GM18951 (cell line): ENCODE measurements at regions not wholly inside any gene's neighbourhood (a gene's known extent, or its start where the extent isn't known, plus 50 kb on each side); places are given as distances from the start of the nearest gene placed in this dataset.

ENCODE experiments used
- POLR2A ChIP-seq: IDR thresholded peaks from 4 replicates; pipeline ENCODE4 v1.6.1; 2011; ENCODE audit warnings: mild to moderate bottlenecking; ENCODE audit not compliant: insufficient read length, insufficient read depth; ENCODE audit errors: extremely low read depth
- in situ Hi-C: fragments of 300-500 bp; cut with MboI; formaldehyde crosslinking; loops from one replicate; pipeline ENCODE4 v1.12.0; 2022; ENCODE audit warnings: low sequenced_read_pairs, mixed read lengths, inconsistent platforms; ENCODE audit not compliant: unreplicated experiment

DNA sequence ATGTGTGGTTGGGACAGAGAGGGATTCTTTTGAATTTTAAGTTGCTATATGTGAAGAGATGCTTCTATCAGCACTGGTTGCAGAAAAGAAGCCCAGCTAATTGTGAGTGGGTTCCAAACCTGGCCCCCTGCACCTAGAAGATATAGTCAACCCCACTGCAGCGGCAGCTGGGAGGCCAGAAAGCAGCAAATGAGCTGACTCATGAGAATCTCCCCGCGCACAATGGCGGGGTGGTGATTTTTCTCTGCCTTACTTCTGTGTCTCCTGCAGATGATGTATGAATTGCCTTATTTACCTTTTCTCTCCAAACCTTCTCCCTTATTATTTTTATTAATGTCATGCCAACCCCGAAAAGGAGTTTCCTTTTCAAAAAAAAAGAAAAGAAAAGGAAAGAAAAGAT, 89.7 kb downstream of the MAF start:
- in situ Hi-C loops = no loop called here
- TF ChIP-seq POLR2A = no peak

DNA sequence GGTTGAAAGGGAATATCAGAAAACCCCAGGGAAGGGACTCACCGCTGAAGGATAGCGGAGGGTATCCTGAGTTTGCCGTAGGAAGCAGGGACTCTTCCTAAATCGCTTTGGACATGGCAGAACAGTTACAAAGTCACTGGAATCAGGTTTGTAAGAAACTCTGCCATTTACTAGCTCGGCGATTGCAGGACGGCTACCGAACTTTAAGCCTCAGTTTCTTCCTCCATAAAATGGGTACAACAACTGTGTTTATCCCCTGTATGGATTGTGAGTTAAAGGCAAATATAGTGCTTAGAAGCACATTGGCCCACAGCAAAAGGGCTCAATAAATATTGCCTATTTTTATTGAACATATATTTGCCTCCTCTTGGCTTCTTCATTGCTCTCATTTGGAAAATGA, 90.6 kb downstream of the MAF start:
- no peak for TF ChIP-seq POLR2A
- in situ Hi-C loops = no loop called here

DNA sequence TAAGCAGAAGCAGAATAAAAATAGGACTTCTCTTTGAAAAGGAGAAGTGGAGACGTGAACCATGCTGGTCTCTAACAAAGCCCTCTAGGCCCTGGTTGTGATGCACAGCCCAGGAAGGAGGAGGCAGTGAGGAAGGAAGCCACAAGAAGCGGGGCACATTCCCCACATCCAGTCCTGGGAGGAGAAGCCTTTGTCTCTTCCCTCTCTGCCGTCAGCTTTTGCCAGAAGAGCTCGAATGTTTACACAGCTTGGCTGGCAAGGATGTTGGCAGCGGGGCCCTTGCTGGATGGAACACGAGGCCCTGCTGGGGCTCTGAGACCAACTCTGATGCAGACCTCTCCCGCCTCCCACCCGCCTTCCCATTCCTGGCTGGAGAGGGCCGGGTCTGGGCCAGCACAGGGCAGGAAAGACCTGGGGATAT, 91.3 kb downstream of the MAF start:
- TF ChIP-seq POLR2A = no peak
- in situ Hi-C loops = no loop called here

DNA sequence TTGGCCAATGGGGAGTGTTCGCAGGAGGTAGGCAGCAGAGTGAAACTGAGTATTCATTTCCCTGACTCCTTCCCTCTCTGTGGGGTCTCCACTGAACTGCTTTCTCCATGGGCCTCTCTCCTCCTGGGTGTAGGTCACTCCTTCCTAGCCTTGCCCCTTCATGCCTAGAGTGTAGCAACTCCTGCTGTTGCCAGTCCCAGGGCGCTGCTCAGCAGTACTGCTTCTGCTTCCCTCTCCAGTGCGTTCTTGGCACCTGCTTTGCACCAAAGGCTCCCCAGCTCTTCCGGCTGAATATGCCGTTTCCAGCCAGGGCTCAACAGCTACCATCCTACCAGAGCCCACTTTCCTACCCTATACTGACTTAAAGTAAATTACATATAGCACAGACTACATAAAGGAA, 92.2 kb downstream of the MAF start:
- in situ Hi-C loops = no loop called here
- no peak for TF ChIP-seq POLR2A

DNA sequence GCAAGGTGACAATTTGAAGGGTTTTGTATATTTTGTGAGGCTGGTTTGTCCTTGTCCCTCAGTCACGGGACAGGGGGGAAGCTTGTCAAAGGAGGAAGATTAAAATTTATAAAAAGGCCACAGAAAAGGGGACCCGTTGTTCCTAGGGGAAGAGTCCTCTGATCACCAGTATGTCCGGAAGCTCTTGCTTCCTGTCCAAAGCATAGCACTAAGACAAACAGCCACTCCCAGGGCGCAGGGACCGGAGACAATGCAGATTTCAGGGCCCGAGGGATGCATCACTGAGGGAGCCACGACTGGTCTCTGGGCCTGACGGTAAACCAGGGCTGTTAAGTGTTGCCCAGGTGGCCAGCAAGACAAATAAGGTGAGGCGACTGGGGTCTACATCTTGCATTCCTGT, 95.2 kb downstream of the MAF start:
- in situ Hi-C loops = no loop called here
- TF ChIP-seq POLR2A = no peak

DNA sequence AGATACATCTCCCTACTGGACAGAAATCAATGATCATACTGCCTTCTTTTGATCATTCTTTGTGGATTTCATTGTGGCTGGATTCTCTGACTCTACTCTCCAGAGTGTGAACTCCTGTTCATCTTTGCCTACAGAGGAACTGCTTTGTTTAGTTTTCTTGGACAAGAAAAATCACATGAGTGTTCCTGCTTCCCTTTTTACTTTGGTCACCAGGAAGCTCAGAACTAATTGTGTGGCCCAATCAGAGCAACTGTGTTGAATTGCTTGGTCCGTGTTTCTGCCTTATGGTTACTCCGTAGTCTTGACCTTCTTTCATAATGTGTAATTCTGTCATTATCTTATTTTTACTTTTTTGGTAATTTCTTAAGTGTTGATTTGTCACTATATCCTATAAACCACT, 97.0 kb downstream of the MAF start:
- in situ Hi-C loops = no loop called here
- no peak for TF ChIP-seq POLR2A

DNA sequence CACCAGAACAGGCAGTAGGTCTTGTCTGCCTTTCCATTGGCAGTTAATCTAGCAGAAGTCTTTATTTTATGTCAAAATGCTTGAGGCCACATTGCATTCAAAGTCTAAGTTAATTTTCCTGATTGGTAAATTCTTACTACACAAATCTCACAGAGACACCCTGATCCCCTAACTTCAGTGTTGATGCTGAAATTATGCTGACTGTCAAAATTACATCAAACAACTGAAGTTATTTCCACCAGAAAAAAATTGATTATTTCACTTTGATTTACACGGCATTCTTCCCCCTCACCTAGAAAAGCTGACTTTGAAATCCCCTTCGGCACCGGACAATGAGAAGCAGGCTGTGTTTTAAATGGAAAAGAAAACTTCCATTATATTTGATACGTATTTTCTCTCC, 99.1 kb downstream of the MAF start:
- in situ Hi-C loops = no loop called here
- no peak for TF ChIP-seq POLR2A

DNA sequence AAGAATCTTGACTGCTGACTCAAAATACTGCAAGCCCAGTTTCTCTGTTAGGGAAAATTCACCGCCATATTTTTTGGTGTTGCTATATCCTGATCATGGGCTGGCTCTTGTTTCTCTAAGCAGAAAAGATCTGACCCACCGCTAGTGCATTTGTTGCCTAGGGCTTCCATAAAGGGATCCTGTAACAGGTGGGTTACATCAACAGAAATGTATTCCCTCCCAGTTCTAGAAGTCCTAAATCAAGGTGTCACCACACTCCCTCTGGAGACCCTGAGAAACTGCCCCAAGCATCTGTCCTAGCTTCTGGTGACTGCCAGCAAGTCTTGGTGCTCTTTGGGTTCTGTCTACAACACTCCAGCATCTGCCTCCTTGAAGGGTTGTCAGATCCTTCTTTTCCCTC, 99.7 kb downstream of the MAF start:
- in situ Hi-C loops = no loop called here
- TF ChIP-seq POLR2A = no peak

DNA sequence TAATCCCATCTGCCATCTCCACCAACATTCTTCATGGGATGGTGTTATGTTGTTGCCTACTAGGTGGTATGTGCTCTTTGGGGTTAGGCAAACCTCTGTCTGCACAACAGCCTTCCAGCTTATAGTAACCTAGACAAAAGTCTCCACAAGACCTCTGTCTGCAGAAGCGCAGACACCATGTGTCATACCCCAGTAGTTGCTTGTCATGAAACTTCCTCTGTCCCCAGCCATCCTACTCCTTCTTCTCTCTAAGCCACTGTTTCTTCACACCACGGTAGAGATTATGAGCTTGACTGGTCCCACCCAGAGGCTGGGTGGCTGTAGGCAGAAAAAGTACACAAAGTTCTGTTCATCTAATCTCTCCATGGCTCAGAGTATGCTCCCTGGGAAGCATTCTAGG, 100.3 kb downstream of the MAF start:
- no peak for TF ChIP-seq POLR2A
- in situ Hi-C loops = no loop called here

DNA sequence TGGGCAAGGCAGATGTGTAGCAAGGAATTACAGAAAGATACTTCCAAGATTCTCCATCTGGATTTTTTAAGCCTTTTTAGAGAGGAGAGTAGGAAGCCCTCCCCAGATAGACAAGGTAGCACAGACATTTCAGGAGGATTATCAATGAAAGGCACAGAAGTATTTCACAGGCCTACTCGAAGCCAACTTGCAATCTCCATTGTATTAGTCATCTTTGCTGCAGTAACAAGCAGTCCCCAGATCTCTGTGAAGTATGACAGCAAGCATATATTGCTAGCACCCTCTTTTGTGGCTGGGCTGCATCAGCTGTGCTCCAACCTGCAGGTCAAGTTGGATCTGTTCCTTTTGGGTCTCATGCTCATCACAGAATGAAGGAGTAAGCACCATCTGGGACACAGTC, 101.6 kb downstream of the MAF start:
- in situ Hi-C loops = no loop called here
- no peak for TF ChIP-seq POLR2A

DNA sequence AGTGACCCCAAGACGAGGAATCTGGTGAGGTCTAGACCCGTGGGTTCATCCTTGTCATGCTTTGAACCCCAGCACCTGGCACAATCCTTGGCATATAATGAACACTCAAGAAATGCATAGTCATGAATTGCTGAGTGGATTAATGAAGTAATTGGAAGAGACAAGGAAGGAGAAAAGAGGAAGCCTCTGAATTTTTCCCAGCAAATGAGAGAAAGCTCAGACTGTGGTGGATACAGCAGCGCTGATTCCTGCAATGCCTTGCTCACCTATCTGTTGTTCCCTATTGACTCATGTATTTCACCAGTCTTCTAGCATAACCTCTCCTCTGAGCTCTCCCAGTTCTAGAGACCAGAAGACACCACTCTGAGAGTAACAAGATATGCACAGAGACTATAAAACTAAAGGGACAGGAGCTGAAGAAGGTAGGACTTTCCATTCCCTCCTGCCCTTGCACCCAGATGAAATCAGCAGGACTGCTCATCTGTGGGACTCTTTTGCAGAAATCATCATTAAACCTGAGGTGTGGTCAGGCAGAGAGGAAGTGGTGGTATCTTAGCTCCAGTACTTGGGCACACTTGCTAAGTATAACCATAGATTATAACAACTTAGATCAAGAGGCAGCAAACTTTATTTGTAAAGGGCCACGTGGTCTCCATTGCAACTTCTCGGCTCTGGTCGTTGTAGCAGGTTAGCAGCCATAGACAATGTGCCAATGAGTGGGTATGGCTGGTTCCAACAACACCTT, 102.8 kb downstream of the MAF start:
- in situ Hi-C loops = no loop called here
- TF ChIP-seq POLR2A = no peak

DNA sequence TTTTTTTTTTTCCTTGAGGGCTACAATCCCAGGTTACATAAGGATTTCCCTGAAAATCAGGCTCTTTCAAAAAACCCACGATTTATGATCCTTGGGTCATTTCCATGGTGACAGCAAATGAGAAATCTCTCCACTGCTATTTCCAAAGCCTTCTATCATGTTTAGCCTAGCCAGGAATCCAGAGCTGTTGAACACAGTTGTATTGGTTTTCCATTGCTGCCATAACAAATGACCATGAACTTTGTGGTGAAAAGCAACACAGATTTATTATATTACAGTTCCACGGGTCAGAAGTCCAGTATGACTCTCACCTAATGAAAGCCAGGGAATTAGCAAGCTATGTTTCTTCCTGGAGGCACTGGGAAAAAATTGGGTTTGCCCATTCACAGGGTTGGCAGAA, 106.6 kb downstream of the MAF start:
- in situ Hi-C loops = no loop called here
- TF ChIP-seq POLR2A = no peak

DNA sequence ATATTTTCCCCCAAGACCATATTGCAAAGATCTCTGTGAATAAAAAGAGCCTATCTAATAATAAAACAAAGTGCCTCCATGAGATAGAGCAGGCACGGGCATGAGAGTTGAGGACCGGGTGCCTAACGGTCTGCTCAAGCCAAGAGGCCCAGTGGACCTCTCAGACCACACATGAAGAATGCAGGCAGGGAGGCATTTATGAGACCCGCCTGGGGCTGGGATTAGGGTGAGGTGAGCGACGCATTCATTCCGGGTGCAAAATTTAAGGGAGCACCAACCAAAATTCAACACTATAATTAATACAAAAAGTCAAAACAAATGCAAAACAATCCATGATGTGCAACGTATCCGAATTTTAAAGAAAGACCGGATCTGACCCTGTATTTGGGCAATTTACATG, 108.5 kb downstream of the MAF start:
- in situ Hi-C loops = no loop called here
- no peak for TF ChIP-seq POLR2A

DNA sequence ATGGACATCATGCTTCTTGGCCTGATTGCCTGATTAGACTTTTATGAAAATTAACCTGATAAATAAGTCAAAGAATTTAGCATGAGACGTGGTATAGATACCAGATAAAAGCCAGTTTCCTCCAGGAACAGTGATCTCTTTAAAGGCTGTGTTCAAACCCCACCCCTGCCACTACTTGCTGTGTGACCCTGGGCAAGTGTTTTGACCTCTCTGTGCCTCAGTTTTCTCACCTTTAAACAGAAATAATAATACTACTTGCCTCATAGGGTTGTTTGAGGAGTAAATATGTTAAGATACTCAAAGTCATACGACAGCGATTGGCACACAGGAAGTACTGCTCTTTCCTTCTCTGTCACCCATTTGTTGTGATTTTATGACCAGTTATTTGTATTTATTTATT, 115.5 kb downstream of the MAF start:
- TF ChIP-seq POLR2A = no peak
- in situ Hi-C loops = no loop called here

DNA sequence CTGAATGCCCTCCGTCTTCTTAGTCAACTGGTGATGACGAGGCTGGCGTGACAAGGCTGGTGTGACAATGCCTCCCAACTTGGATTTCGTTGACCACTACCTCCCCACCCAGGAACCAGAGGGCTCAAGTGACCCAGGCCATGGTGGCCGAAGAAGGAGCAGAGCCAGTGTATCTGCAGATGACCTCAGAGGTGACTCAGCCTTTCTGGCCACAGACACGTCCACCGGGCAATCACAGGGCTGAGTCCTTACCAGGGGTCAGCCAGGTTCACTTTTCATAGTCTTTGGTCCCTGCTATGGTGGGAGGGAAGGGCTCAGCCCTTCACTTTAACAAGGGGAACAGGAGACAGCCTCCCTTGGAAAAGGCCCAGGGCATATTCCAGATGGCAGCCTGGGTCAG, 116.3 kb downstream of the MAF start:
- in situ Hi-C loops = no loop called here

DNA sequence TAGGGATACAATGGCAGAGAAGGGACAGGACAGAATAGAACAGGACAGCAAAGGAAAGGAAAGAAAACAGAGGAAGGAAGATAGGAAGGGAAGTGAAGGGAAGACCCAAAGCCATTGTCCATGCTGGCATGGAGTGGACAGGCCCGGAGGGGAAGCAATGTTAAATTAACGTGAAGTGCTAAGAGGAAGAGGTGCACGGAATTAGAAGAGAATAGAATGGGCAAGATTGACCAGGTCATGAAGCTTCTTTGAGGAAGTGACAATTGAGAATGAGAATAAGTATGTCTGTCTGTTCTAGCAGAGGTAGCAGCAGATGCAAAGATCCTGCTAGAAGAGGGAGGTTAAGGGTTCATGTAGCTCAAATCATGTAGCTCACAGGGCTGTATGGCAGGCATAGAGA, 117.2 kb downstream of the MAF start:
- in situ Hi-C loops = no loop called here

More for the DNA sequence above, 116.3 kb downstream of the MAF start:
- TF ChIP-seq POLR2A = no peak

More for the DNA sequence above, 117.2 kb downstream of the MAF start:
- no peak for TF ChIP-seq POLR2A
